SK-N-SH treated with all-trans-retinoic acid at 6 μM for 48 hours (cell line): ENCODE measurements at regions not wholly inside any gene's neighbourhood (a gene's known extent, or its start where the extent isn't known, plus 50 kb on each side); places are given as distances from the start of the nearest gene placed in this dataset.

Experiments
- ARNTL ChIP-seq: fragments of 450-650 bp; formaldehyde crosslinking; IDR thresholded peaks from 2 replicates; pipeline ENCODE4 v1.5.0; 2020; ENCODE audit warnings: low read depth, mild to moderate bottlenecking, moderate library complexity, borderline replicate concordance
- BACH2 ChIP-seq: fragments of 250-450 bp; sonication (Bioruptor Pico); IDR thresholded peaks from 2 replicates; pipeline ENCODE4 v1.9.0; 2021; ENCODE audit warnings: mild to moderate bottlenecking, borderline replicate concordance
- CSDC2 ChIP-seq: fragments of 250-450 bp; sonication (Bioruptor Pico); IDR thresholded peaks from 2 replicates; pipeline ENCODE4 v1.5.0; 2020; ENCODE audit warnings: mild to moderate bottlenecking, moderate library complexity
- ESRRG ChIP-seq: fragments of 250-450 bp; sonication (Bioruptor Pico); IDR thresholded peaks from 2 replicates; pipeline ENCODE4 v1.6.1; 2021; ENCODE audit warnings: mild to moderate bottlenecking
- GLIS3 ChIP-seq: fragments of 250-450 bp; sonication (Bioruptor Pico); IDR thresholded peaks from 2 replicates; pipeline ENCODE4 v1.5.0; 2020; ENCODE audit warnings: mild to moderate bottlenecking, moderate library complexity
- PATZ1 ChIP-seq: fragments of 250-450 bp; sonication (Bioruptor Pico); IDR thresholded peaks from 2 replicates; pipeline ENCODE4 v1.8.0; 2020; ENCODE audit warnings: mild to moderate bottlenecking, moderate library complexity, borderline replicate concordance
- RARB ChIP-seq: fragments of 250-450 bp; sonication (Bioruptor Pico); IDR thresholded peaks from 2 replicates; pipeline ENCODE4 v1.8.0; 2021; ENCODE audit warnings: mild to moderate bottlenecking, moderate library complexity
- SNAI2 ChIP-seq: fragments of 250-450 bp; sonication (Bioruptor Pico); IDR thresholded peaks from 2 replicates; pipeline ENCODE4 v1.5.0; 2020; ENCODE audit warnings: mild to moderate bottlenecking, moderate library complexity
- TCF4 ChIP-seq: fragments of 250-450 bp; sonication (Bioruptor Pico); IDR thresholded peaks from 2 replicates; pipeline ENCODE4 v1.8.0; 2021; ENCODE audit warnings: mild to moderate bottlenecking, moderate library complexity, borderline replicate concordance
- TOX ChIP-seq: fragments of 250-450 bp; sonication (Bioruptor Pico); IDR thresholded peaks from 2 replicates; pipeline ENCODE4 v1.8.0; 2021; ENCODE audit warnings: mild to moderate bottlenecking, moderate library complexity, borderline replicate concordance
- TSHZ2 ChIP-seq: fragments of 250-450 bp; sonication (Bioruptor Pico); IDR thresholded peaks from 2 replicates; pipeline ENCODE4 v1.5.0; 2020; ENCODE audit warnings: mild to moderate bottlenecking, moderate library complexity
- ZC3H10 ChIP-seq: fragments of 250-450 bp; sonication (Bioruptor Pico); IDR thresholded peaks from 2 replicates; pipeline ENCODE4 v1.5.1; 2021; ENCODE audit warnings: mild to moderate bottlenecking, moderate library complexity
- ZFP3 ChIP-seq: fragments of 250-450 bp; sonication (Bioruptor Pico); IDR thresholded peaks from 2 replicates; pipeline ENCODE4 v1.5.0; 2020; ENCODE audit warnings: mild to moderate bottlenecking, moderate library complexity
- ZFP30 ChIP-seq: fragments of 450-650 bp; formaldehyde crosslinking; IDR thresholded peaks from 2 replicates; pipeline ENCODE4 v1.5.0; 2022; ENCODE audit warnings: mild to moderate bottlenecking, moderate library complexity

GRCh38 chr6:144344646-144345045, 59.5 kb downstream of the UTRN start:
- no peak for TF ChIP-seq ZC3H10 (CRISPR knock-in tag)
- TF ChIP-seq ARNTL (CRISPR knock-in tag), result no peak
- TF ChIP-seq ZFP30 (CRISPR knock-in tag), result no peak
- TF ChIP-seq PATZ1, result no peak
- TF ChIP-seq ESRRG (CRISPR knock-in tag), result no peak
- no peak for TF ChIP-seq GLIS3 (CRISPR knock-in tag)
- TF ChIP-seq TCF4 (CRISPR knock-in tag), result no peak
- TF ChIP-seq TOX, result no peak
- no peak for TF ChIP-seq SNAI2 (CRISPR knock-in tag)
- TF ChIP-seq TSHZ2 (CRISPR knock-in tag), result no peak
- no peak for TF ChIP-seq RARB (CRISPR knock-in tag)
- no peak for TF ChIP-seq BACH2 (CRISPR knock-in tag)
- TF ChIP-seq ZFP3 (CRISPR knock-in tag), result no peak
- TF ChIP-seq CSDC2 (CRISPR knock-in tag), result no peak
